Stimulated activated effector memory CD8-positive, alpha-beta T cell treated with anti-CD3 and anti-CD28 coated beads, Interleukin-12 subunit alpha, Interleukin-12 subunit beta, amount 100 ng/mL, for 72 hours (primary cell): ENCODE measurements at regions not wholly inside any gene's neighbourhood (a gene's known extent, or its start where the extent isn't known, plus 50 kb on each side); places are given as distances from the start of the nearest gene placed in this dataset.

Experiments used
- ATAC-seq: fragments of 150-1000 bp; cut with Tn5 transposase; 2 replicates; pipeline ENCODE4 v1.10.0; 2021
- DNase-seq, 2 donors: peaks; one replicate each; pipeline ENCODE4 v3.0.0; 2021 to 2022; ENCODE audit warnings: low spot score in 2 of 2
- H3K27ac Mint-ChIP-seq: one replicate; pipeline ENCODE4 v1.8.0; 2022; ENCODE audit warnings: mild to moderate bottlenecking, mixed read lengths
- H3K36me3 Mint-ChIP-seq: one replicate; pipeline ENCODE4 v1.8.0; 2022; ENCODE audit warnings: mild to moderate bottlenecking, mixed read lengths
- H3K4me1 Mint-ChIP-seq: one replicate; pipeline ENCODE4 v1.8.0; 2022; ENCODE audit warnings: mixed read lengths
- H3K4me3 Mint-ChIP-seq: one replicate; pipeline ENCODE4 v1.8.0; 2022; ENCODE audit warnings: mild to moderate bottlenecking, mixed read lengths
- H3K9me3 Mint-ChIP-seq: one replicate; pipeline ENCODE4 v1.8.0; 2022; ENCODE audit warnings: mixed read lengths

- H3K4me3 Mint-ChIP-seq: no peak overlapping the region
- ATAC-seq (no peak), DNase-seq (no peak)
- peaks cover 12% of the 10 kb centered on the region for H3K9me3 Mint-ChIP-seq
- H3K27ac Mint-ChIP-seq: no peak overlapping the region
- H3K36me3 Mint-ChIP-seq: no peaks in the 10 kb centered on the region
- H3K4me1 Mint-ChIP-seq: no peaks in the 10 kb centered on the region
Observed at GRCh38 chr4:186886759-186887158, 163.1 kb upstream of the FAT1 start.

GRCh38 chr4:186887291-186887700 lies 163.6 kb upstream of the FAT1 start:
- ATAC-seq (no peak), DNase-seq (no peak)
- H3K9me3 Mint-ChIP-seq: peaks cover 7% of the 10 kb centered on the region
- no peaks in the 10 kb centered on the region for H3K4me1 Mint-ChIP-seq
- H3K27ac Mint-ChIP-seq: no peak overlapping the region
- H3K36me3 Mint-ChIP-seq: no peaks in the 10 kb centered on the region
- no peak overlapping the region for H3K4me3 Mint-ChIP-seq

- Mint-ChIP-seq H3K27ac (no peak overlapping the region), H3K4me3 (no peak overlapping the region), H3K4me1 (no peaks in the 10 kb centered on the region), H3K9me3 (peaks cover 7% of the 10 kb centered on the region), H3K36me3 (no peaks in the 10 kb centered on the region)
- DNase-seq (no peak), ATAC-seq (no peak)
Observed at GRCh38 chr4:186887752-186888151, 164.1 kb upstream of the FAT1 start.

- H3K36me3 Mint-ChIP-seq: no peaks in the 10 kb centered on the region
- ATAC-seq: no peak
- no peak overlapping the region for H3K27ac Mint-ChIP-seq
- DNase-seq: no peak
- no peak overlapping the region for H3K4me3 Mint-ChIP-seq
- H3K4me1 Mint-ChIP-seq: no peaks in the 10 kb centered on the region
- H3K9me3 Mint-ChIP-seq: peaks cover 15% of the 10 kb centered on the region
Observed at GRCh38 chr4:186889876-186890643, 166.4 kb upstream of the FAT1 start.

- Mint-ChIP-seq H3K4me1 (no peaks in the 10 kb centered on the region), H3K27ac (no peak overlapping the region), H3K9me3 (peaks cover 25% of the 10 kb centered on the region), H3K36me3 (no peaks in the 10 kb centered on the region), H3K4me3 (no peak overlapping the region)
- ATAC-seq: no peak
- DNase-seq: no peak
Observed at GRCh38 chr4:186891859-186892486, 168.3 kb upstream of the FAT1 start.

- Mint-ChIP-seq H3K9me3 (peaks cover 32% of the 10 kb centered on the region), H3K4me3 (no peak overlapping the region), H3K27ac (no peak overlapping the region), H3K4me1 (no peaks in the 10 kb centered on the region), H3K36me3 (no peaks in the 10 kb centered on the region)
- ATAC-seq (no peak), DNase-seq (no peak)
Observed at GRCh38 chr4:186898367-186898766, 174.7 kb upstream of the FAT1 start.

GRCh38 chr4:186900232-186900900 lies 176.7 kb upstream of the FAT1 start:
- H3K36me3 Mint-ChIP-seq: no peaks in the 10 kb centered on the region
- ATAC-seq (no peak), DNase-seq (no peak)
- H3K4me3 Mint-ChIP-seq: no peak overlapping the region
- no peak overlapping the region for H3K27ac Mint-ChIP-seq
- peaks cover 26% of the 10 kb centered on the region for H3K9me3 Mint-ChIP-seq
- no peaks in the 10 kb centered on the region for H3K4me1 Mint-ChIP-seq

- no peak overlapping the region for H3K4me3 Mint-ChIP-seq
- no peak overlapping the region for H3K27ac Mint-ChIP-seq
- DNase-seq: no peak
- ATAC-seq: no peak
- no peaks in the 10 kb centered on the region for H3K36me3 Mint-ChIP-seq
- peaks cover 25% of the 10 kb centered on the region for H3K9me3 Mint-ChIP-seq
- H3K4me1 Mint-ChIP-seq: no peaks in the 10 kb centered on the region
Observed at GRCh38 chr4:186900984-186901383, 177.3 kb upstream of the FAT1 start.

GRCh38 chr4:186901850-186902249 lies 178.2 kb upstream of the FAT1 start:
- DNase-seq (no peak), ATAC-seq (no peak)
- no peaks in the 10 kb centered on the region for H3K4me1 Mint-ChIP-seq
- H3K36me3 Mint-ChIP-seq: no peaks in the 10 kb centered on the region
- H3K4me3 Mint-ChIP-seq: no peak overlapping the region
- peaks cover 20% of the 10 kb centered on the region for H3K9me3 Mint-ChIP-seq
- H3K27ac Mint-ChIP-seq: no peak overlapping the region

- Mint-ChIP-seq H3K4me1 (no peaks in the 10 kb centered on the region), H3K4me3 (no peak overlapping the region), H3K27ac (no peak overlapping the region), H3K9me3 (peaks cover 18% of the 10 kb centered on the region), H3K36me3 (no peaks in the 10 kb centered on the region)
- DNase-seq: no peak
- no peak for ATAC-seq
Observed at GRCh38 chr4:186902361-186902760, 178.7 kb upstream of the FAT1 start.

- no peak overlapping the region for H3K4me3 Mint-ChIP-seq
- H3K27ac Mint-ChIP-seq: no peak overlapping the region
- peaks cover 17% of the 10 kb centered on the region for H3K9me3 Mint-ChIP-seq
- DNase-seq: no peak
- no peaks in the 10 kb centered on the region for H3K36me3 Mint-ChIP-seq
- H3K4me1 Mint-ChIP-seq: no peaks in the 10 kb centered on the region
- ATAC-seq: no peak
Observed at GRCh38 chr4:186904101-186904500, 180.4 kb upstream of the FAT1 start.

GRCh38 chr4:186906722-186907121 lies 183.1 kb upstream of the FAT1 start:
- Mint-ChIP-seq H3K4me3 (no peak overlapping the region), H3K4me1 (no peaks in the 10 kb centered on the region), H3K9me3 (peaks cover 20% of the 10 kb centered on the region), H3K27ac (no peak overlapping the region), H3K36me3 (no peaks in the 10 kb centered on the region)
- ATAC-seq (no peak), DNase-seq (no peak)

GRCh38 chr4:186910385-186910784 lies 186.7 kb upstream of the FAT1 start:
- ATAC-seq (no peak), DNase-seq (no peak)
- H3K27ac Mint-ChIP-seq: no peak overlapping the region
- no peak overlapping the region for H3K4me3 Mint-ChIP-seq
- H3K9me3 Mint-ChIP-seq: peaks cover 14% of the 10 kb centered on the region
- H3K36me3 Mint-ChIP-seq: no peaks in the 10 kb centered on the region
- no peaks in the 10 kb centered on the region for H3K4me1 Mint-ChIP-seq

- no peak overlapping the region for H3K4me3 Mint-ChIP-seq
- no peak overlapping the region for H3K27ac Mint-ChIP-seq
- no peak for ATAC-seq
- H3K36me3 Mint-ChIP-seq: no peaks in the 10 kb centered on the region
- no peaks in the 10 kb centered on the region for H3K4me1 Mint-ChIP-seq
- peaks cover 14% of the 10 kb centered on the region for H3K9me3 Mint-ChIP-seq
- no peak for DNase-seq
Observed at GRCh38 chr4:186912606-186913005, 188.9 kb upstream of the FAT1 start.

GRCh38 chr4:186915816-186916215 lies 192.2 kb upstream of the FAT1 start:
- DNase-seq: no peak

GRCh38 chr4:186917136-186917535 lies 193.5 kb upstream of the FAT1 start:
- Mint-ChIP-seq H3K36me3 (no peaks in the 10 kb centered on the region), H3K4me1 (no peaks in the 10 kb centered on the region), H3K27ac (no peak overlapping the region), H3K9me3 (peaks cover 12% of the 10 kb centered on the region), H3K4me3 (no peak overlapping the region)
- DNase-seq: no peak
- no peak for ATAC-seq

More at GRCh38 chr4:186915816-186916215, 192.2 kb upstream of the FAT1 start:
- no peaks in the 10 kb centered on the region for H3K4me1 Mint-ChIP-seq
- no peaks in the 10 kb centered on the region for H3K36me3 Mint-ChIP-seq
- no peak for ATAC-seq
- H3K27ac Mint-ChIP-seq: no peak overlapping the region
- H3K9me3 Mint-ChIP-seq: peaks cover 15% of the 10 kb centered on the region
- no peak overlapping the region for H3K4me3 Mint-ChIP-seq
